ENCODE measurements at regions not wholly inside any gene's neighbourhood (a gene's known extent, or its start where the extent isn't known, plus 50 kb on each side); places are given as distances from the start of the nearest gene placed in this dataset.
"Not testable (repeated sequence)": the region's sequence is repeated elsewhere in the genome, so short reads cannot be mapped to it uniquely, and the experiment has no call there.

DNA sequence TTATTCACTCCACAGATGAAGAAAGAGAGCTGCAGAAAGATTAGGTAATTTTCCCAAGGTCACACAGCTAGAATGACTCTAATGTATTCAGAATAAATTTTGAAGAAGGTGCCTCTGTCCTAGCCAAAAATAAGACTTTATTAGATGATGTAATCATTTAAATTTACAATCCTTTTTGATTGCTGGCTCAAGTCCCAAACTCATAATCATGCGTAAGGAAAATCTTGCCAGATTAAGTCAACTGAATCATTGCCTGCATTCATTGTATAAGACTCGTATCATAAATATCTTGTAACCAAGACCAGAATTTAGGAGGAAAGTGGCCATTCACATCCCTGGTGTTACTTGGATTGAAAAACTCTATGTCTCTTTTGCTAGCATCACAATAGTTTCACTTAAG, 53.1 kb upstream of the STK39 start:
- peak; percentile 25 for DNase-seq

DNA sequence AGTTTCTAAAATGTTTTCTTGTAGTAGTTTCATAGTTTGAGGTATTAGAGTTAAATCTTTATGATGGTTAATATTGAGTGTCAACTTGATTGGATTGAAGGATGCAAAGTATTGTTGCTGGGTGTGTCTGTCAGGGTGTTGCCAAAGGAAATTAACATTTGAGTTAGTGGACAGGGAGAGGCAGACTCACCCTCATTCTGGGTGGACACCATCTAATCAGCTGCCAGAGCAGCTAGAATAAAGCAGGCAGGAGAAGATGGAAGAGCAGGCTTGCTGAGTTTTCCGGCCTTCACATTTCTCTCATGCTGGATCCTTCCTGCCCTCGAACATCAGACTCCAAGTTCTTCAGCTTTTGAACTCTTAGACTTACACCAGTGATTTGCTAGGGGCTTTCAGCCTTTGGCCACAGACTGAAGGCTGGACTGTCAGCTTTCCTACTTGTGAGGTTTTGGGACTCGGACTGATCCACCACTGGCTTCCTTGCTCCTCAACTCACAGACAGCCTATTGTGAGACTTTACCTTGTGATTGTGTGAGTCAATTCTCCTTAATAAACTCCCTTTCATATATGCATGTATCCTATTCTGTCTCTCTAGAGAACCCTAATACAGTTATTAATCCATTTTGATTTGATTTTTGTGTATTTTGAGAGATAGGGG, 56.8 kb upstream of the STK39 start:
- DNase-seq = no peak

DNA sequence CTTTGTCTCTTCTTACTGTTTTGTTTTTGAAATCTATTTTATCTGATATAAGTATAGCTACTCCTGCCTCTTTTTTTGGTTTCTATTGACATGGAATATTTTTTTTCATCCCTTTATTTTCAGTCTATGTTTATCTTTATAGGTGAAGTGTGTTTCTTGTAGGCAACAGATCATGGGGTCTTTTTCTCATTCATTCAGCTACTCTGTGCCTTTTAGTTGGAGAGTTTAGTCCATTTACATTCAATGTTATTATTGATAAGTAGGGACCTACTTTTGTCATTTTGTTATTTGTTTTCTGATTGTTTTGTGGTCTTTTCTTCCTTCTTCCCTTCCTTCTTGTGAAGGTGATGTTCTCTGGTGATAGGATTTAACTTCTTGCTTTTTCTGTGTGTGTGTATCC, 60.0 kb upstream of the STK39 start:
- DNase-seq = no peak

DNA sequence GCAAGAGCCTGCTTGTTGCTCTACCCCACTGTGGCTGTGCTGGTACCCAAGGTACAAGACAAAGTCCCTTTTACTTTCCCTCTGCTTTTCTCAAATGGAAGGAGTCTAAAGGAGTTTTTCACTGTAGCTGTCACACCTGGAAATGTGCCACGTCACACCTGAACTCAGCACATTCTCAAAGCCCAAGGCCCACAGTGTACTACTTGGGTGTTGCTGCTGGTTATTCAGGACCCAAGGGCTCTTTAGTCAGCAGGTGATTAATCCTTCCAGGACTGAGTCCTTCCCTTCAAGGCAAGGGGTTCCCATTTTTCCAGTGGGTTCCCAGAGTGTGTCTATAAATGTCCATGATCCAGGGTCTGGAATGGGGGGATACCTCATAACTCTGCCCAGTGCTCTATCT, 63.2 kb upstream of the STK39 start:
- no peak for DNase-seq

DNA sequence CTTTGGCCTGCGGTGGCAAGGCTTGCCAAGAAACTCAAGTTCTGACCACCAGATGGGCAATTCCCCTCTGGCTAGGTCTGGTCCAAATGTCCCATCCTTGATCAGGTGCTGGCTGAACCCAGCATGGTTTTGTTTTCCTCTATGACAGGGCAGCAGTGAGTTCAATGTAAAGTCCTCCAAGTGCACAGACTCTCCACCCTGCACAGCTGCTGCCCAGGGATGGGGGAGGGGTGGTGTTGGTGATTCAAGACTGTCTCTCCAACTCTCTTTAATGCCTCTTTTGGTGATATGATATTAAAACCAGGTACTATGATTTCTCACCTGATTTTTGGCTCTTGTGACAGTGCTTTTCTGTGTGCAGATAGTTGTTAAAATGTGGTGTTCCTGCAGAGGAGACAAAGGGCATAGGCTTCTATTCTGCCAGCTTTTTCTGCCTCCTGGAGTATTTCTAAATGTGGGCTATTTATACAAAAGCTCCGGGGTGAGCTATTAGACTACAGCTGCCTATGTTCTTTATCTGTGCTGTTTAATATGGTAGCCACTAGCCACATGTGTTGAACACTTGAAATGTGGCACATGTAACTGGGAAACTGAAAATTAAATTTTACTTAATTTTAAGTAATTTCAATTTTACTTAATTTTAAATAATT, 64.0 kb upstream of the STK39 start:
- no peak for DNase-seq

DNA sequence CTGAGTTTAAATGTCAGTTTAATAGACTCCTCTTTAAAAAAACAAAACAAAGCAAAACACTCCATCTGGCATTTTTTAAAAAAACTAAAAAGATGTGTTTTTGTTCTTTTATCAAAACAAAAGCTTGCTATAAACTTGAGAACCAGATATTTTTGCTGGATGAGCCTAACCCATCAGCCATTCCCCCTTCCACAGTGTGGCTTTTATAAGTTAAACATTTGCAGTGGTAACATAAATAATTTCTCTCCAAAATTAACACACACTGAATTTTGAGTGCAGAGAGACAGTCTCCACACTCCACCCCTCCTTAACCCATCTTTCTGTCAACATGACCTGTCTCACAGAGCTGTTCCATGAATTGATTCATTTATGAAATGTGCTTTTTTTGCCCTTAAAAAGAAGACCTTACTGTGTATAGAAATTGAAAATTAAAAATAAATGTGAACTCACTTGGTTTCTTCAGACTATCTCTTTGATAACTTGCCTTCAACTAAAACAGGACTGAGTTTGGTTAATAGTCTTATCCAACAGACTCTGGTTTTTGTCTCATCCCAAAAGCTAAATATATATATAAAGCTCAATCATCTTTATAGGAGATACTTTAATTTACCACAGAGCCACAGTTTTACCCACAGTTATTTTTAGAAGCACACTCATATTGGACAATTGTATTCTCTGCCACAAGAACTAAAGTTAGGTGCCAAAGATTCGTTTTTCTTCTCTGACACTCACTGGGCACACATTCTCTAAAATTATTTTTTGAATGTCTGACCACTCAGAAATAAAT, 64.8 kb upstream of the STK39 start:
- no peak for DNase-seq

DNA sequence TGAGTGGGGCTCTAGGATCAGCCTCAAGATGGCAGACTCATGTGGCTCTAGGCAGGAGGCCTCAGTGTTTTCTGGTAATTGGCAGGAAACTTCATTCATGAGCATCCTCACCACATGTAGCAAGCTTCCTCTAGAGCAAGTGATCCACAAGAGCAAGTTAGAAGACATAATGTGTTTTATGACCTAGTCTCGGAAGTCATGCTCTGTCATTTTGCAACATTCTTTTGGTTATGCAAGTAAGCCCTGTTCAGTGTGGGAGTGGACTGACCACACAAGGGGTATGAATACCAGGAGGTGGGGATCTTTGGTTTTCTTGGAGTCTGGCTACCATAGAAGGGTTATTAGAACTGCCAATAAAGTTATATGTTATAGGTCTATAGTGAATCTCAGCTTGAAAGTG, 66.8 kb upstream of the STK39 start:
- no peak for DNase-seq

DNA sequence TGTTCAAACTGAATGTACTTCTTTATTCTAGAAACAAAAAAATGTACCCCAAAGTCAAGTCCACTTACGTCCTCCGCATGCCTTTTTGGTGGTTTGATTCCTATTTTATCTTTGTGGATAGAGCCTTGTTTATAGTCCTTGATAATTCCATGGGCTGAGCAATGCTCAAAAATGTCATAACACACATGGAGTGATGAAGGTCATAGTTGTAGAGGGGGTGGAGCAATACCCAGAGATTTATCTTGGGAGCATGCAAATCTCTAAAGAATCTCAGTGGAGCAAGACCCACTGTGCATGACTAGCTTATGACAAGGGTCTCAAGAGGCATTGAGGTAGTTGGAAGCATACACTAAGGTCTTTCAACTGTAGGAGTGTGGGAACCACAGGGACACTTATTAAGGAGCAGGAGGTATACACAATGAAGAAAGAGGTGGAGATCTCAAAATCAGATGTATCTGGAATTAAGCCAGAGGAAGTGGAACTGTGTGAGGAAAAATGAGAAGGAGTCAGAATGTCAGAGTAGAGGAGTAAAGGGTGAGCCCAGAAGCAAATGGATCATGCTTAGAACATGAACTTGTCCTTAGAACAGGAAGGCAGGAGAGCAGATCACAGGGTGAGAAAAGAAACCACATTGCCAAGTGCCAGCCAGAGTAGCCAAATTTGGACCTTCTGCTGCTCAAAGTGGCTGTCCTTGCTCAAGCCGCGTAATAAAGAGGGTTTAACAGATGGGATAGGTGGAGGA, 68.1 kb upstream of the STK39 start:
- DNase-seq = no peak

DNA sequence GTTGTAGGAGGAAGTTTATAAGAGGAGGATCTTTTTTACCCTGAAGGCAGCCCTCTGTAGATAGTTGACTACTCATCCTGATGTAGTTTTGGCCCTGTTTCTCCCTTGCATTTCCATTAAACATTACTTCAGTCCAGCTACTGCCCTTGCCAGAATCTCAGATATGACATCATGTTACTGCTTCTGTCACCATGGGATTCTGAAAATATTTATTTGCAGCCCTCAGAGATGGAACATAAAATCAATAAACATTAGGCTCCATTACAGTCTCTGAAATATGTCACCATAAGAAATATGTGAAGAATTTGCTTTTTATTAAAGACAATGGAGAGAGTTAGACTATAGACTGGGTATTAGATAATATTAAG, 68.7 kb upstream of the STK39 start:
- peak; percentile 69 for DNase-seq

DNA sequence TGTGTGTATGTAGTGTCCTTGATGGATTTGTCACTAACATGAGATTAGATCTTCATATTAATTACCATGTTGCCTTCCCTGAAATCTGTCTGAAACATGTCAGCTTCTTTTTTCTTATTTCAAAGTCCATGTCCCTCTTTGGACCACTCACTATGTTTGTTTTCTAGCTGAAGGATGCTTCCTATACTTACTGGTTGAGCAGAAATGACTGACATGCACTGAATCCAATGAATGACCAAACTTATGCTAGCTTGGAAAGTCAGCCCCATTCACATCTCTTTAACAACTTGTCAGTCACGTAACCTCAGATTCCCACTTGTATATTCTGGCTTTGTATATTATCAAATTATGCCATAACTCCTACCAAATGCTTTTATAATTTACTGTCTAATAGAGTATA, 69.9 kb upstream of the STK39 start:
- DNase-seq = no peak

DNA sequence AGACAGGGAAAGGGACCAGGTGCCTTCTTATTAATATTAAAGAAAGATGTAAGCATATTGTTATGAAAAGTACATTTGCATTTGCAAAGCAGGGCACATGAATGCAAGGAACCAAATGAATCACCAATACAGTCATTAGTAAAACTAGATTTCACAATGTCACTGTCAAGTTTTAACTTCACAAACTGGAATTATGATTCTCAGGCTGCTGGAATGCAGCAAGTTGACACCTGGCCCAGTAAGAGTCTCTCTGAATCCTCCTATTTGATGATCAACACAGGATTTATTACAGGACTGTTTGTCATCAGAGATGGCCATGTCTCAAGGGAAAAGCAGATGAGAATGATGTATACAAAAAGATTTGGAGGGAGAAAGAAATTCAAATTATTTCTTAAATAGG, 72.9 kb upstream of the STK39 start:
- no peak for DNase-seq

DNA sequence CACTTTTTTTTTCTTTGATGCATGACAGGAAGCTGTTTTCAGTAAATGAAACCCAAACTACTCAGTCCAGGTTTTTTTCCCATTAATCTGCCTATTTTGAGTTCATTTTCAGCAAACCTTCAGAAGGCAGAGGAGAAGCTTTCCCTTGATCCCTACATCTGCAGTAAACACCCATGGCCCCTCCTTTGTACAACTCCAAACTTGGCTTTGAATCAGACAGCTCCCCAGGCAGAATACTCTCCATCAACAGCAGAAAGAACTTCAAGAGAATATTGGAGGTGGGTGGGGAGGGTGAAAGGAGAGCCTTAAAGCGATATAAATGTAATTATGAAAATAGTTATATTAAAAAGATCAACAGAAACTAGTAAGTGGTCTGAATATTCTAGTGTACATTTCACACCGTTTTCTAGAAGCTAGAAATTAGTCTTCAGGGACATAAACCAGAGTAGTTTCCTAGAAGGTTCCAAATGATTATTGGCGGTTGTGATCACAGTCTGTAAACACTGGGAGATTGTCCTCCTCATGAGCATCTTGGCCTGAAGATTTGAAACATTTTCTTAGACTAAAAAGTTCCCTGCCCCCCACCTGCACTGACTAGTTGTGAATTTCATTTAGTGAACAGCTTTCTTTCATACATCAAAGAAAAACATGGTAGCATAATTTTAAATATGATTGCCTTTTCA, 75.1 kb upstream of the STK39 start:
- no peak for DNase-seq

DNA sequence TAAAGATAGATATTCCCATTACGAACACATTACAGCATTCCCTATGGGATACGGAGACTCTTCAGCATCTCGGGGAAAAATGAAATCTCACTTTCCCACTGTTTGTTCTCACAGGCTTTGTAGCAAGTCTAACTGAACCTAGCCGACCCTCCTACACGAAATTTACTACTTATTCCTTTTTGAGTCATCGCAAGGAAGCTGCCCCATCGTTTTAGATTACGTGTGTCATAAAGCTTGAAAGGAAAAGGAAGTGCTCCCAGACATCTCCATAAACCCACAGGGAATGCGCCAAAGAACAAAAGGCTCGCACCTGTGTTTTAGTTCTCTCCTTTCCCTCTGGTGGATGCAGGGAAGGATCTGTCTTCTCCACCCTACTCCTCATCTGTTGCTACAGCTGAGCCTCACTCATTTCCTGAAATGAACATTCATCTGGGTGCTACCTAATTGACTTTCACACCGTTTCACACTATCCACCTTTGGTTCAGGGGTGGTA, 76.2 kb upstream of the STK39 start:
- DNase-seq = peak; percentile 21

DNA sequence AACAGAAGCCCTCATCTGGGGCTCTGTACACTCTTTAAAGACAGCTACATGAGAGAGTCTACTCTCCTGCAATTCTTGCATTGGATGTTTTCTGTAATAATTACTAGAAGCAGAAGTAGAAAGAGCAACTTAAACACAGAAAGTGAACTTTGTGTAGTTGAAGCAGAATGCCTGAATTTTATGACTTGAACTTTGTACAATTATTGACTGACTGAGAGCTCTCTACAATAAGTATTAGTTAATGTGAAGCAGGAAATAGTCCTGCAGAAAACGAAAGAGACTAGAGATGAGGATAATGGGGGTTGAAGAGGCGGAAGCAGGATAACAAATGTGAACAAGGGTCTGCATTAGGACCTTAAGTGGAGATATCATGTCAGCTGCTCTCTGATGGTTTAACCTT, 79.2 kb upstream of the STK39 start:
- DNase-seq = no peak

DNA sequence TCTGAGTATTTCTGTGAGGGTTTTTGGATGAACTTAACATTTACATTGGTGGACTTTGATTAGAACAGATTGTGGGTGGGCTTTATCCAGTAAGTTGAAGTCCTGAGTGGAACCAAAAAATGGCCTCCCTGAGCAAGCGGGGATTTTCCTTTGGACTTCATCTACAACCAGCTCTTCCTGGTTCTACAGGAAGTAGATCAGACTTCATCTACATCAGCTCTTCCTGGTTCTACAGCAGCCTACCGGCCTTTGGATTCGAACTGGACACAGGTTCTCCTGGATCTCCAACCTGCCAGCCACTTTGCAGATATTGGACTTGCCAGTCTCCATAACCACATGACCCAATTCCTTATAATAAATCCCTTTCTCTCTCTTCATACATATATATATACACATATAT, 79.9 kb upstream of the STK39 start:
- DNase-seq = no peak

DNA sequence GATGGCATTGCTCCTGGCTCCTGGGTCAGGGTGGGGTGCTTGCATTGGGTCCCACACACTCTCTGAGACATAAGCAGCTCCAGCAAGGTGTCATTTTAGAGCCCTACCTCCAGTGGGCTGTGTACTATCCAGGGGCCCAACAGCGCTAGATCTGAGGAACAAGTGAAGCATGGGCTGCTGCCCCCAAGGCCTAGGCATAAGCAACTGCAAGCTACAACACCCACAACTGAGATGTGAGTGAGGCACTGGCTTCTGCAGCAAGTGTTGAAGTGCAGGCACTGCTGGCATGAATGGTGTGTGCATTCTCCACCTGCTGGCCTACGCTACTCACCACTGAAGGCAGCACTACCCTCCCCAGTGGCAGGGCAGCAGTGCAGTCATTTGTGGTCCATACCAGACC, 81.0 kb upstream of the STK39 start:
- no peak for DNase-seq

DNA sequence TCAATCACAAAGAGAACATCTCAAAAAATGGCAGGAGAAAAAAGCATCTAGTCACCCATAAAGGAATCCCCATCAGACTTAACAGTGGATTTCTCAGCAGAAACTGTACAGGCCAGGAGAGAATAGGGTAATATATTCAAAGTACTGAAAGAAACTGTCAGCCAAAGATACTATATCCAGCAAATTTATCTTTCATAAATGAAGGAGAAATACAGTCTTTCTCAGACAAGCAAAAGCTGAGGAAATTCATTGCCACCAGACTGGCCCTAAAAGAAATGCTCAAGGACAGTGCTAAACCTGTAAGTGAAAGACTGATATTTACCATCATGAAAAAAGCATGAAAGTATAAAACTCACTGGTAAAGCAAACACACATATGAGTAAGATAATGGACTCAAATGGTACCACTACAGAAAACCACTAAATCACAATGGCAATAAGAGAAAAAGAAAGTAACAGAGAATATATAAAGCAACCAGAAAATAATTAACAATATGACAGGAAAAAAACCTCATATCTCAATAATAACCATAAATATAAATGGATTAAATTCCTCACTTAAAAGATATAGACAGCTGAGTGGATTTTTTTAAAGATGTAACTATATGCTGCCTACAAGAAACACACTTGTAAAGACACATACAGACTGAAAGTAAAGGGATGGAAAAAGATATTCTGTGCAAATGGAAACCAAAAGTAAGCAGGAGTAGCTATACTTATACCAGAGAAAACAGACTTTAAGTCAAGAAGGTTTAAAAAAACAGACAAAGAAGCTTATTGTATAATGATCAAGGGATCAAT, 83.4 kb upstream of the STK39 start:
- no peak for DNase-seq

DNA sequence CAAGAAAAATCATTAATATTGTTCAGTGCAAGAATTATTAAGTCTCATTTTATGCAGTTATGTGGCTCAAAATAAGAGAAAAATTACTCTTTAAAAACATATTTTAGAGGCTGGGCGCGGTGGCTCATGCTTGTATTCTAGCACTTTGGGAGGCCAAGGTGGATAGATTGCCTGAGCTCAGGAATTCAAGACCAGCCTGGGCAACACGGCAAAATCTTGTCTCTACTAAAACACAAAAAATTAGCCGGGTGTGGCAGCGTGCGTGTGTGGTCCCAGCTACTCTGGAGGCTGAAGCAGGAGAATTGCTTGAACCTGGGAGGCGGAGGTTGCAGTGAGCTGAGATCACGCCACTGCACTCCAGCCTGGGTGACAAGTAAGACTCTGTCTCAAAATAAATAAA, 87.9 kb upstream of the STK39 start:
- not testable (repeated sequence) for DNase-seq

DNA sequence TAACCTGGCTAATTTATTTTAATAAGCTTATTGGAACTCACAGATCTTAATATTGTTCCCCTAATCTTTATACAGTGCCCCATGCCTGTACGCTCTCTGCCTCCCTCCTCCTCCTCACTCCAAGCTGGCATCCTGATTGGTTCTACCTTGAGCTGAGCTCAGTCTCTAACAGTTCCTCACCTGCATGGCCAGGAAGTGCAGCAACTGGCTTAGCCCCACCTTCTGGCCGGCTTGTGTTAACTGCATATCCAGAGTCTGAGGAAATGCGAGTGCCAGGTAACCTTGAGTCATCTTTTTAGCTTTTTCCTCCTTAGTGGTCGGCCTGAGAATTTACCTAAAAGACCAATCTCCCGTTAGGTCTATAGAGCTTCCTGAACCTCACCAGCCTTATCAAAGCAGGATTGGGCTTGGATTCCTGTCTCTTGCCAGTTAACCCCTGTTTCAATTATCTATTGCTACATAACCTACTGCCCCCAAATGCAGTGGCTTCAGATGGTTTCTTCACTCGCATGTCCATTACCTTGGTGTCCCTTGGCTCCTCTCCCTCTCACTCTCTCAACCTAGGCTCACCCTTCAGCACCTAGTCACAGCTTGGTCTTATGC, 89.5 kb upstream of the STK39 start:
- no peak for DNase-seq

DNA sequence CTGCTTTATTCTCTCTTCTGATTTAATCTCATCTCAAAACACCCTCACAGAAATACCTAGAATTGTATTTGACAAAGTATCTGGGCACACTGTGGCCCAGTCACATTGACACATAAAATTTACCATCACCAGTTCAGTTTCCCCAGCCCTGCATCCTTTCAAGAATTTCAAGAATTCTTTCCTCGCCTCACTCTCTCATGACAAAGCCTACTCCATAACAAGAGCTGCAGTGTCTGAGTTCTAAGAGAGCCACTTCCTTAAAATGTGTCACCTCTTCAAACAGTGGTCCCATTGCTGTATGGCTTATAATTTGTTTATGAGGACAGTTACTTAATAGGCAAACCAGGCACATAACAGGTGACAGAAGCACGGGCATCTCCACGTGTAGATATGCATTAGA, 90.9 kb upstream of the STK39 start:
- no peak for DNase-seq
